ENCODE measurements at regions not wholly inside any gene's neighbourhood (a gene's known extent, or its start where the extent isn't known, plus 50 kb on each side); places are given as distances from the start of the nearest gene placed in this dataset.
"Not testable (repeated sequence)": the region's sequence is repeated elsewhere in the genome, so short reads cannot be mapped to it uniquely, and the experiment has no call there.

DNA sequence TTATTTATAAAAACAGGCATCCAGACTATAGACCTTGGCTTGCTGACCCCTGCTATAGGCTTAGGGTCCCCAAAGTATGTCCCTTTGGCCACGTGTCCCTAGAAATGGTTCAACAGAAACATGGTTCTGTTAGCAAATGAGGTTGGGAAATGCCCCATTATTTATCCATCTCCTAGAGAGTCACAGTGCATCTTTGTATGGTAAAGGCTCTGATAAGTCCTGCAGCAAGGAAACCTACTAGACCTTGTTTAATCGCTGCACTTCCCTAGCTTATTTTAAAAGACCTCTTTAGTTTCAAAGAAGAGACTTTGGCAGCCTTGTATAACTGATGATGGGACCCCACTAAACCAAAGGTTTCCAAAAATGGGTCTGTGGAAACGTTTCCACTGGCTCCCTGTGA, 471.5 kb downstream of the MED13L start:
- DNase-seq: no peak

DNA sequence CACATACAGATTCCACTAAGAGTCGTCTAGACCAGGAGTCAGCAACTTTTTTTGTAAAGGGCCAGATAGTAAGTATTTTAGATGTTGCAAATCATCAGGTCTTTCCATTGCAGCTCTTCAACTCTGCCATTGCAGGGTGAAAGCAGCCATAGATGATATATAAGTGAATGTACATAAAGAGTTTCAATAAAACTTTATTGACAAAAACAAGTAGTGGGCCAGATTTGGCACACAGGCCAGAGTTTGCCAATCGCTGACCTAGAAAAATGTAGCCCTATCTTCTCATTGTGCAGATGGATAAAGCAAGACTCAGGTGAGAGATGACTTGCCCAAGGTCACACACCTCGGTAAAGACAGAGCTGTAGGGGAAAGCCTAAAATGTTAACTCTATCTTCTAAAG, 474.7 kb downstream of the MED13L start:
- no peak for DNase-seq

DNA sequence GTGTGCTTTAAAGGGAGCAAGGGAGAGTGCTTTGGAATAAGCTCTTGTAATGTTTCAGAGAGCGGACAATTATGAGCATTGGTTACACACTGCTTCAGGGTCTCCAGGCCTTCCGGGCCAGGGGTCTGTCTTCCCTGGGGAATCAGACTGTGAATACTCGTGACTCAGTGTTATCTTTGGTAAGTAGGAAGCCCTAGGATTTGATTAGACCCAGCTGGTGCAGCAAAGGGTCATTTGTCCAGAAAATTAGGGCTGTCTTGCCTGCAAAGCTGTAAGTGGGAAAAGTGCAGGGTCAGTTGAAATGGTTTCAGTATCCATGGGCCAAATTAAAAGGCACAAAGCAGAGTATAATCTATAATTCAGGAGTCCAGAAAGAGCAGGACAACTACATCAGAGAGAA, 475.6 kb downstream of the MED13L start:
- DNase-seq: no peak

DNA sequence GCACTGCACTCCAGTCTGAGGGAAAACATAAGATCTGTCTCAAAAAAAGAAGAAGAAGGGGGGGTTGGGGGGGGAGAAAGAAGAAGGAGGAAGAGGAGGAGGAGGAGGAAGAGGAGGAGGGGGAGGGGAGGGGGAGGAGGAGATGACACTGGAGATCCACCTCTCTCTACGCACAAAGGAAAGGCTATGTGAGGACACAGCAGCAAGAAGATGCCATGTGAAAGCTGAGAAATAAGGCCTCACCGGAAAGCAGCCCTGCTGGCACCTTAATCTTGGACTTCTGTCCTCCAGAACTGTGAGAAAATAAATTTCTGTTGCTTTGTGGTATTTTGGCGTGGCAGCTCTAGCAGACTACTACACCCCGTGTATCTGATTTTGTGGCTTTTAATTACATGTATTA, 477.9 kb downstream of the MED13L start:
- DNase-seq: no peak

DNA sequence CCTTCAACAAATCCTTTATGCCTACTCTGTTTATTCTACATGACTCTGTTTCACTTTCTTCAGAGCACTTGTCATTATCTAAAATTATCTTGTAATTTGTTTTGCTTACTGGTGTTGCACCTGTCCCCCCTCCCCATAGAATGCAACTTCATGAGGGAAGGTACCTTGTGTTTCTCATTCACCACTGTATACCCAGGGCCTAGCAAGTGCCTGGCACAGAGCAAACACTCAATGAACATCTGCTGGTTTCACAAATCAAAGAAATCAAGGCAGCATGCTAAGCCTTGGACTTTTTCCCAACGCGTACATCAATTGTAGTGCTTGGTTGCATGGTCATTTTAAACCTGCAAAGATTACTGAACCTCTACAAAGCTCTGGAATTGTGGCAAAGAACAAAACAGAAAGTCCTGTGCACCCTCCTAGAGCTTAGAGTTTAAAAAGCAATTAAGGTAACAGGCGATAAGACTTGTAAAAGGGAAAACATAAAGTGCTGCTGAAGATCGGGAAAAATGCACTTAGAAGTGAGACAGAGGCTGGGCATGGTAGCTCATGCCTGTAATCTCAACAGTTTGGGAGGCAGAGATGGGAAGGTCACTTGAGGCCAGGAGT, 479.1 kb downstream of the MED13L start:
- no peak for DNase-seq

DNA sequence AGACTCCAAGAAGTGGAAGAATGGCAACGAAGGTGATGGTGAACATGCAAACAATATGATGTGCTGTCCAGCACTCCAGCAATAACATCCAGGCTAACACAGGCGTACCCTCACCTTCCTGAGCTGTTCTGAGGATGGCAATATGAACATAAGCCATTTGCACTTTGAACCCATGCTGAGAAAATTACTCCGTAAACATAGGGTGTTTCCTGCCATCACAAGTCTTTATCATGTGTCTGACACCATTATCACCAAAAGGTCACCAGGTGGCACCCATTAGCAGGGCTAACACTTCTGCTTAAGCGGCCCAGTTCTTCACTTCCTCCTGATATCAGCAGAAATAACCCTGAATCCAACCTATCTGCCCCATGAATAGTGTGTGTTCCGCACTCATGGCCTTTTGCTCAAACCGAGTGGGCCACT, 482.8 kb downstream of the MED13L start:
- no peak for DNase-seq

DNA sequence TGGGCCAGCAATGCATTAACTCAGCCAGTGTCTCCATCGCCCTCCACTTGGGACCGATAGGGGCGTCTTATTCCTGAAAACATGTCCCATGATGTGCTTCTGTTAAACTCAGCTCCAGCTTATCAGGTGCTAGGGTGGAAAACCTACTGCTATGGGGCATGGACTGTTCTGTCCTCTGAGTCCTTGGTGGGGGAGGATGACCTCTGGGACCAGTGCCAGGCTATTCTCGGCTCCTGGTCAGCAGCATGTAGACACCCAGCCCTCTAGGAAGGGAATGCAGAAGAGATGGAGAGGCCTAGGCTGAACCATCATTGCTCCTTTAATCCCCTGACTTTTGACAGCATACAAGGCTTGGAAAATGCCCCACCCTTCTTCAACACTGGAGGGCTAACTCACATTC, 486.2 kb downstream of the MED13L start:
- no peak for DNase-seq

DNA sequence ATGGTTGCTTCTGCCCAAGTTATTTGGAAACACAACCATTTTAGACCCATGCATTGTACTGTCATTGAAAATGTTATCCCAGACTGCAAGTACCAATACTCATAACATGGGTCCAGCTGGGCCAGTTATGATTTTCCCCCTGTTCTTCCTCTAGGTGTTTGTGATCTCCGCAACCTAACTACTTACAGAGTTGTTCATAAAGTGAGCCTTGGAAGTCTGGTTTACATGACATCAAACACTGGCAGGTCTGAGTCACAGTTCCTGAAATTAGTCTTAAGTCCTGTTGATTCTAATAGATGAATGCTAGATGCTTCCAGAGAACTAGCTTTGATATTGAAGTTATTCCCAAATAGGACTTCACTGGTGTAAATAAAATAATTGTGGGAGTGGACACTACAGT, 487.0 kb downstream of the MED13L start:
- DNase-seq: no peak

DNA sequence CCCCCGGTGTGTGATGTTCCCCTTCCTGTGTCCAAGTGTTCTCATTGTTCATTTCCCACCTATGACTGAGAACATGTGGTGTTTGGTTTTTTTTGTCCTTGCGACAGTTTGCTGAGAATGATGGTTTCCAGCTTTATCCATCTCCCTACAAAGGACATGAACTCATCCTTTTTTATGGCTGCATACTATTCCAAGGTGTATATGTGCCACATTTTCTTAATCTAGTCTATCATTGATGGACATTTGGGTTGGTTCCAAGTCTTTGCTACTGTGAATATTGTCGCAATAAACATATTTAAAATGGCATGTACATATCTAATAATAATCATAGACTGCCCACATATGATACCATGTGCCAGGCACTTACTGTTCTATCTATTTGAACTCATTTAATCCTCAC, 491.0 kb downstream of the MED13L start:
- DNase-seq: not testable (repeated sequence)

DNA sequence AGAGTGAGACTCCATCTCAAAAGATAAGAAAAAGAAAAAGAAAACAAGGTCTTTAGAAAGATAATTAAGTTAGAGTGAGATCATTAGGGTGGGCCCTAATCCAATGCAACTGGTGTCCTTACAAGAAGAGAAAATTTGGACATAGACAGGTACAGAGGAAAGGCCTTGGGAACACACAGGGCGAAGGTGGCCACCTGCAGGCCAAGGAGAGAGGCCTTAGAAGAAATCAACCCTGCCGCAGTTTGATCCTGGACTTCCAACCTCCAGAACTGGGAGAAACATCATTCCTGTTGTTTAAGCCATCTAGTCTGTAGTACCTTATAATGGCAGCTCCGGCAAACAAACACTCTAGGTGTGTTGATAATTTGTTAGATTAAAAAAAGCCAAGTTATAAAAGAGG, 491.9 kb downstream of the MED13L start:
- DNase-seq: no peak

DNA sequence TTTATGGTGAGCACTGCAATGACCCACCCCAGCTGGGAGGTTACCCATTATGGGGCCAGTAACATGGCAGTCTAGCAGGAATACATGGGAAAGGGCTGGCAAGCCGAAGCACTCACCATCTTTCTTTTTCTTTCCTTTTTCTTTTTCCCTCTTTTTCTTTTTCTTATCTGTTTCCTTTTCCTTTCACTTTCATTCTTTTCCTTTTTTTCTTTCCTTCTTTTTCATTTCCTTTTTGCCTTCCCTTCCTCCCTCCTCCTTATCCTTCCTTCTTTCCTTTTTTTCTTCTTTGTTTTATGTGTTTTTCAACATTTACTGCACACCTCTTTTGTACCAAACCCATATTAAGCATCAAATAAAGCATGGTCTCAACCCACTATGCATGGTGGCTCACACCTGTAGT, 501.1 kb downstream of the MED13L start:
- no peak for DNase-seq

DNA sequence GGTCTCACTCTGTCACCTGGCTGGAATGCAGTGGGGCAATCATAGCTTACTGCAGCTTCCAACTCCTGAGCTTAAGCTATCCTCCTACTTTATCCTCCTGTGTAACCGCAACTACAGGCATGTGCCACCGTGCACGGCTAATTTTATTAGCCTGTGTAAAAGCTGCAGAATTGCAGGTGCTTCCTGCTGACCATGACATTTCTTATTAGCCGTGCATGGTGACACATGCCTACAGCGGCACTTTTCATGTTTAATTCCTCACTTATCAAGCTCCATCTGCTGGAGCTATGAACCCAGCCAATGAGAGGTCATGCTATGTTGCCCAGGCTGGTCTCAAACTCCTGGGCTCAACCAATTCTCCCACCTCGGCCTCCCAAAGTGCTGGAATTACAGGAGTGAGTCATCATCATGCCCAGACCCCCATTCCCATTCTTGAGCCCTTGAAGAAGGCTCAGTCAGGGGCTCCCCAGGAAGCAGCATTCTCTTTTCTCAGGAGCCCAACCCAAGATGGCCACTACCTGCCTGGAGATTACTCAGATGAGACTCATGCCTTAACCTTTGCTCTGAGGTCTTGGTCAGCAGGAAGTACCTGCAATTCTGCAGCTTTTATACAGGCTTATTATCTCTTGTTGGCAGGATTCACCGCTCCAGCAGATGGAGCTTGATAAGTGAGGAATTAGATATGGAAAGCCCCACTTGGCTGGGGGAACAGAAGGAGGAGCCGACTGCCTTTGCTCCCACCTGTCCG, 503.2 kb downstream of the MED13L start:
- DNase-seq: no peak

DNA sequence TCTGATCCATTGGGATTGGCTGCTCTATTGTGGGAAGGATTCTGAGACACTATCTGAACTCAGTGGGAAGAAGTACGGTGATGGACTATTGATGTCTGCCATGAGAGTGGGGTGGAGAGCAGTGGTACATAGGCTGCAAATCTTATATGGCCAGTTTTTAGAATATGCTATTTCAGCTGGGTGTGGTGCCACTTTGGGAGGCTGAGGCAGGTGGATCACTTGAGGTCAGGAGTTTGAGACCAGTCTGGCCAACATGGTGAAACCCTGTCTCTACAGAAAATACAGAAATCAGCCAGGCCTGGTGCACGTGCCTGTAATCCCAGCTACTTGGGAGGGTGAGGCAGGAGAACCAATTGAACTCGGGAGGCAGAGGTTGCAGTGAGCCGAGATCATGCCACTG, 505.9 kb downstream of the MED13L start:
- DNase-seq: no peak

DNA sequence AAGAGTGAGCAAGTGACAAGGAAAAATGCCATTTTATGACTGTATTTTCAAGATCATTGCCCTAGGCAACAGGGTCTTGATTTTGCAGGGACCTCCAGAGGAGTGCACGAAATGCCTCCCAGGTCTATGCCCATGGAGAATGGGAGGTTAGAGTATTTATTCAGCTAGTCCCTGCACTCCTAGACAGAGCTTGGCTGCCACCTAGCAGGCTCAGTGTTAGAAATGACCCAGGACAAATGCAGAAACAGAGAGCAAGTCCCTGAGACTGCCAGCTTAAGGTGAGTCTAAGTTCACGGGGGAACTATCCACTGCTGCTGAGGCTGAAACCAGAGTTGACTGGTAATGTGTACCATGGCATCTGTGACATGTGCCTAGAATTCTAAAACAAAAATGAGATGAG, 506.4 kb downstream of the MED13L start:
- DNase-seq: no peak

DNA sequence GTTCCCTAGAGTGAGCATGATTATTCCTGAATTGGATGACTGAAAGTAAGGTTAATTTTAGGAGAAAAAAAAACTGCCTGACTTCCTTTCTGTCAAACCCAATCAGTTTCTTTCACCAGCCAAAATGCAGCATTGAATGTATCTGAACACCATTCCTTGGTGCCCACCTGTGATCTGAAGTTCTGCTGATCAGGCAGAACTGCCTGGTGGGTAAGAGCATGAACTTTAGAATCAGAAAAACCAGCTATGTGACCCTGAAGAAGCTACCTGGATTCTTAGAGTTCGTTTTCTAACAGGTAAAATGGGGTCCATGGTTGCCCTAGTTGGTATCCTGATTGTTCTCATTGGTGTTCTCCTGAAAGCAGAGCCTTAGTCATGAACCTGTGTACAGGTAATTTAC, 506.9 kb downstream of the MED13L start:
- DNase-seq: no peak

DNA sequence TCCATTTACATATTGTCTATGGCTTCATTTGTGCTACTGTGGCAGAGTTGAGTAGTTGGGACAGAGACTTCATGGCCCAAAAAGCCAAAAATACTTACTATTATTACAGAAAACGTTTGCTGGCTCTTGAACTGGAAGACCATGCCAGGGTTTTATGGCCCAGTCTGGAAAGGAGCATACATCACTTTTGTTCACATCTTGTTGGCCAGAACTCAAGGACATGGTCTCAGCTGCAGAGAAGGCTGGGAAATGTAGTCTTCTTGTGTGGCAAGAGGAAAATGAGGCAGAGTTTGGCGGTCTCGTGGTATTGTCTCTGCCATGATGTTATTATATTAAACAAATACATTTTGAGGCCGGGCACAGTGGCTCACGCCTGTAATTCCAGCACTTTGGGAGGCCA, 509.6 kb downstream of the MED13L start:
- no peak for DNase-seq

DNA sequence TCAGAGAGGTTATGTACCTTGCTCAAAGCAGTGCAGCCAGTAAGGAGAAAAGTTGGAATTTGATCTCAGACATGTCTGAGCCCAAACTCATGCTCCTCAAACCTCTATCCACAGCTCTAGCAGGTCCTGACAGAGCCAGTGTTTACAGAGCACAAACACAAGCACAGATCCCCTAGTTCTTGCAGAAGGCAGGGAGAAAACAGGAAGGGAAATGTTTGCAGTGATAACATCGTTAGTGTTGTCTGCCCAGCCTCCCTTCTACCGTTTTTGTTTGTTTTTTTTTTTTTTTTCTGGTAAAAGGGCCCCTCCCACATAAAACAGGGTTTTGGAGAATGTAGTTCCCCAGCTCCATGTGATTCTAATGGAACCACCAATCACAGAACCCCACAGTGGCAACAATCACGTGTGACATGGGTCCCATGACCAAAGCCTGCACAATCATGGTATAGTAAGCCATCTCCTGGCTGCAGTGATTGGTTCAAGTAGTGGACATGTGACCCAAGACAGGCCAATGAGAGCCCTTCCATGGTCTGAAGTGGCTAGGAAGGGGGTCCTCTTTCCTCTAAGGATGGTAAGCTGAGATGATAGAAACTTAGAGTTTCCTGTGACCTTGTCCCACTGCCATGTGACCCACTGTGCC, 513.4 kb downstream of the MED13L start:
- DNase-seq: no peak

DNA sequence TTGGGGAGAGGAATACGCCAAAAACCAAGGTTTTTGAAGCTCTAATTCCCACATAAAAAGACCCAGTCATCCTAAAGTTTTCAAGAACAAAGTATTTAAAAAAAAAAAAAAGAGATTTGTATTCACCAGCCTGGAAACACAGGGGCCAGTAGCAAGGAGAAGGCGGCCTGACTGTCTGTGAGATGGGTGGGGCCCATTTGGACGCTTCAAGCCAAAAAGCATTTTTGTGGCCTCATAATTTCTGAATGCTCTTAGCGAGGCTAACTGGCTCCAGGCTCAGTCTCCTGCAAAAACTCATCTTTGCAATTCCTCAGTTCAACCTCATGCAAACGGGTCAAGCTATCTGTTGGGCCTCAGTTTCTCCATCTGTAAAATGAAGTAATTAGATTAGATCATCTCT, 514.1 kb downstream of the MED13L start:
- no peak for DNase-seq

DNA sequence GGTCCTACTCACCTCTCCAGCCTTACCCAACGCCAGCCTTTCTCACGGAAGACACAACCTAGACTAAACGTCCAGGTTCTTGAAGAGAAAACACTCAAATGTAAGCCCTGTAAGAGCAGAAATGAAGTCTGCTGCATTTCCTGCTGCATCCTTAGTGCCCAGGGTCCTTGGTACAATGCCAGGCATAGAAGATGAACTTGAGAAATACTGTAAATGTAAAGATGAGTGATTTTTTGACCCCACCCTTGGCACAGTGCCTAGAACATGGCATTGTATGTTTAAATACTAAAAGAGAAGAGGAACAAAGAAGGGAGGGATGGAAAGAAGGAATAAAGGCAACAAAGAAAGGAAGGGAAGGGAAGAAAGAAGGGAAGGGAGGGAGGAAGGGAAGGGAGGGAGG, 514.6 kb downstream of the MED13L start:
- no peak for DNase-seq

DNA sequence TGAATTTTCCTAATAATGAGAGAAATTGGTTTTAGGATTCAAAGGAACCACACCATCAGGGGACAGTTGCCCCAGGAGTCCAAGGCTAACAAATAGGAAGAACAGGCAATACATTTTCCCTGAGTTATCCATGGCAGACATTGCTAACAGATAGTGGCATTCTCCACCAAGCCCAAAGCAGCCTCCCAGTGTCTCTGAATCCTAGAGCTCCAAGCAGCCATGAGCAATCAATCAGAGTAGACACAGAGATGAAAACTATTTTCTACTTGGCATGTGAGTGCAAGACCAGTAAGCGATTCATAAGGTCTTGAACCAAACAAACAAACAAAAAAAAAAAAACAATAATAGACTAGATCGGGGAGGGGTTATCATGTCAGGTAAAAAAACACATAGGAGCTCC, 515.7 kb downstream of the MED13L start:
- no peak for DNase-seq

DNA sequence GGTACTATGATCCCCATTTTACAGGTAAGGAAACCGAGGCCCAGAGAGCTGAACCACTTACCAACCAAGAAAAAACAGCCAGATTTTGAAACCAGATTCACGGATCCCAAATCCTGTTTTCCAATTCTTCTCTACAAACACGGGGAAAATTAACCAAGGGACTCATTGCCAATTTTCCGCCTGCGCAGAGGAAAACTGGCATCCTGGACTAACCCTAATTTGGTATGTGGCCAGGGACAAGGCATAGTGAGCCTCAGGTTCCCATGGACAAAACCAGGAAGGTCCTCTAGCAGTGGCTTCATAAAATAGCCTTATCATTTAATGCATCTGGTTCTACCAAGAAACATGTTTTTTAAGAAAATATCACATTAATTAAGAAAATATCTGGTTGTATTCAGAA, 517.3 kb downstream of the MED13L start:
- no peak for DNase-seq

DNA sequence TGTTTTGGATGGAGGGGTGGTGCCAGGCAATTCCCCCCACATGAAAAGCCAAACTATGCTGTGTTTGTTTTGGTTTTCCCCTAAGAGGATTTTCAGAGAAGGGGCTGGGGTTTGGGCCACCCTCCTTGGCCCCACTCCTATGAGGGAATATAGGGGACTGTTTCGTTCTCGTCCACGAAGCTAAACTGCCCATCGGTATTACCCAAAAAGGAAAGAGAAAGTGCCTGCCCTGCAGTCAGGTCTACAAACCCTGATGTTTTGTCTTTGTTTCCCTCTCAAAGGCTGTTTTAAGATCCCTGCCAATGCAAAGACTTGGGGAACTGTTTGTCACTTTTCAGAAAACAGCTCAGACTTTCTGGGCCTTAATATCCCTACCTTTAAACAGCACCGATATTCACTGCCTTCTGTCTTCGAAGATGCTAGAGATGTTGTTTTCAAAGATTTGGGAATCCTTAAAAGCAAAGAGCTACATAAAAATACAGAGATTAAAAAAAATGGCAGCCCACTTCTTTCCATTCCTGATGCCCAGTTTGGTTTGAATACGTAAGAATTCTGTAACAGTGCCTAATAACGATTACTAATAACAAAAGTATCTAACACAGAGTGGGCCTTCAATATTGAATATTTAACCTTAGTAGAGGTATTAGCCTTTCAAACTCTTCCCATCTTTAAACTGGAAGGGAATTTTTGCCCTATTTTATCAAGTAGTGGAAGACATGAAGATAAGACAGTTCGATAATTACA, 518.4 kb downstream of the MED13L start:
- DNase-seq: no peak

DNA sequence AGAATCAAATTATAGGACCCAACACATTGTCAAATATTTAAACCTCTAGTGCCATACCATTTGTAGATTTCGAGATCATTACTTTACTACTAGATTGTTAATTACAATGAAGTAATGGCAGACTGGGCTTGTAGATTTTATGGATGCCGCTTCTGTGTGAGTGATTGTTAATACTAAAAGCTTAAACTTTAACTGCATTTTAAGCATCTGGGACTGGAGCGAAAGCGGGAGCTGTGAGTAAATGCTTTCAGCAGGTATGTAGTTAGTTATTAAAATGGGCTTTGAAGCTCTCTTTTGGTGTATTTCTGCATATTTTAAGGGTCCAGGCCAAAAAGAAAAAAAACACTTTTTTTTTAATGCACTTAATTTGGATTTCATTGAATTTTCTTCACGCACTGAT, 519.3 kb downstream of the MED13L start:
- DNase-seq: no peak

DNA sequence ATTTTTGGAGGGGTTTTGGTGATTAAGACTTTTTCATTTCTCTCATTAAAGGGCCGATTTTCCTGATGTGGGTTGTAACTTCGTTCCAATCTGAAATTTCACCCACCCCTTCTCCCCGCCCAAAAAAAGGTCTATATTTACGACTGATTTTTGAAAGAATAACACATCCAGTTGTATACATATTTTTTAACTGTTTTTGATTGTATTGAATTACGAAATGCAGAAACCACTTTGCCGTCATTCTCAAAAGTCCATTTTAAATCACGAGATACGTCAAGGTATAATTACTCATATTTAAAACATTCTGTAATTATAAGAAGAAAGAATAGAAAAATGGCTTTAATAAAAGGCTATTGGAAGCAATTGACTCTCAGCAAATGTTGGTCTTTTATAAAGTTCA, 520.7 kb downstream of the MED13L start:
- DNase-seq: no peak
